Right lobe of liver (tissue), 4 donors: ENCODE measurements at regions not wholly inside any gene's neighbourhood (a gene's known extent, or its start where the extent isn't known, plus 50 kb on each side); places are given as distances from the start of the nearest gene placed in this dataset.

Source experiments
- CTCF ChIP-seq, 4 donors: fragments of 200-600 bp in 3 of 4; fragments of 450-650 bp in 1 of 4; IDR thresholded peaks; one replicate each; pipeline versions ENCODE4 v1.5.1 to v1.8.0; 2016 to 2022; ENCODE audit warnings: antibody characterized with exemption in 4 of 4, mild to moderate bottlenecking in 2 of 4
- POLR2A ChIP-seq: fragments of 450-650 bp; IDR thresholded peaks from one replicate; pipeline ENCODE4 v1.6.1; 2017; ENCODE audit warnings: antibody characterized with exemption, mild to moderate bottlenecking
- donor health status: DM: no; HTN: no; CAD: no.
- donor health status: DM: no; HTN: no; CAD: no.
- donor health status: DM: no; HTN: yes; CAD: no.

- TF ChIP-seq CTCF (IDR thresholded peaks at IDR 0.05) (no peak), POLR2A (no peak)
Measured at GRCh38 chr2:142315346-142315745, 184.5 kb upstream of the LRP1B start.
